PC-3 (cell line): ENCODE measurements at regions not wholly inside any gene's neighbourhood (a gene's known extent, or its start where the extent isn't known, plus 50 kb on each side); places are given as distances from the start of the nearest gene placed in this dataset.

Experiments used
- CTCF ChIP-seq: fragments of 300-600 bp; sonication (generic); conservative IDR thresholded peaks from 2 replicates; pipeline ENCODE4 v1.5.1; 2017; ENCODE audit warnings: antibody characterized with exemption, low read depth, mild to moderate bottlenecking, low read length
- EZH2 ChIP-seq: fragments of 300-600 bp; sonication (generic); IDR thresholded peaks from one replicate; pipeline ENCODE4 v1.6.1; 2017; ENCODE audit warnings: antibody characterized with exemption, mild to moderate bottlenecking, low read length; ENCODE audit not compliant: unreplicated experiment
- EZH2phosphoT487 ChIP-seq: fragments of 300-600 bp; sonication (generic); IDR thresholded peaks from 2 replicates; pipeline ENCODE4 v1.6.1; 2018; ENCODE audit warnings: mild to moderate bottlenecking, antibody characterized with exemption, low read length, borderline replicate concordance

GRCh38 chr5:145008876-145009530 lies 826.1 kb downstream of the PRELID2 start:
- no peak for TF ChIP-seq CTCF
- no peak for TF ChIP-seq EZH2
- TF ChIP-seq EZH2phosphoT487, result no peak
